ENCODE measurements at regions not wholly inside any gene's neighbourhood (a gene's known extent, or its start where the extent isn't known, plus 50 kb on each side); places are given as distances from the start of the nearest gene placed in this dataset.

GRCh38 chr18:73660931-73661856 is 486.4 kb downstream of the FBXO15 start:
- POLR2A ChIA-PET, result no interaction called here
- no peak for DNase-seq (ENCODE audit: low read depth, low spot score)
- Histone ChIP-seq H3K27me3 (ENCODE audit: control insufficient read depth, insufficient read depth, low read length) (no peaks in the 10 kb centered on the region), H3K4me3 (ENCODE audit: low read depth, low read length) (no peak overlapping the region), H3K27ac (ENCODE audit: low read depth, low read length) (no peak overlapping the region), H3K9me3 (ENCODE audit: control insufficient read depth, insufficient read depth, low read length) (no peaks in the 10 kb centered on the region)
- no peak for TF ChIP-seq CTCF (IDR thresholded peaks at IDR 0.05; ENCODE audit: low read depth, low read length)
- CTCF ChIA-PET, result no interaction called here

GRCh38 chr18:73656691-73657090 is 490.9 kb downstream of the FBXO15 start:
- H3K4me3 ChIP-seq (ENCODE audit: low read depth, low read length), result no peak overlapping the region
- no peaks in the 10 kb centered on the region for H3K9me3 ChIP-seq (ENCODE audit: control insufficient read depth, insufficient read depth, low read length)
- no peak for DNase-seq (ENCODE audit: low read depth, low spot score)
- CTCF ChIA-PET, result no interaction called here
- no peaks in the 10 kb centered on the region for H3K27me3 ChIP-seq (ENCODE audit: control insufficient read depth, insufficient read depth, low read length)
- H3K27ac ChIP-seq (ENCODE audit: low read depth, low read length), result no peak overlapping the region
- no peak for TF ChIP-seq CTCF (IDR thresholded peaks at IDR 0.05; ENCODE audit: low read depth, low read length)
- POLR2A ChIA-PET, result no interaction called here

GRCh38 chr18:73653827-73654226 is 493.8 kb downstream of the FBXO15 start:
- ChIA-PET CTCF (no interaction called here), POLR2A (no interaction called here)
- Histone ChIP-seq H3K27me3 (ENCODE audit: control insufficient read depth, insufficient read depth, low read length) (no peaks in the 10 kb centered on the region), H3K27ac (ENCODE audit: low read depth, low read length) (no peak overlapping the region), H3K4me3 (ENCODE audit: low read depth, low read length) (no peak overlapping the region), H3K9me3 (ENCODE audit: control insufficient read depth, insufficient read depth, low read length) (no peaks in the 10 kb centered on the region)
- TF ChIP-seq CTCF (IDR thresholded peaks at IDR 0.05; ENCODE audit: low read depth, low read length), result no peak
- no peak for DNase-seq (ENCODE audit: low read depth, low spot score)

- Histone ChIP-seq H3K4me3 (ENCODE audit: low read depth, low read length) (no peak overlapping the region), H3K27me3 (ENCODE audit: control insufficient read depth, insufficient read depth, low read length) (no peaks in the 10 kb centered on the region), H3K9me3 (ENCODE audit: control insufficient read depth, insufficient read depth, low read length) (no peaks in the 10 kb centered on the region), H3K27ac (ENCODE audit: low read depth, low read length) (no peak overlapping the region)
- no peak for DNase-seq (ENCODE audit: low read depth, low spot score)
- POLR2A ChIA-PET, result no interaction called here
- CTCF ChIA-PET, result interaction anchor here (0.7 kb wide), 1 partner anchor 189 kb away, joined by 4 read pairs; no protein-coding TSS in a partner anchor
- no peak for TF ChIP-seq CTCF (IDR thresholded peaks at IDR 0.05; ENCODE audit: low read depth, low read length)
These were observed 494.4 kb downstream of the FBXO15 start for GRCh38 chr18:73653251-73653650.

- CTCF ChIA-PET, result interaction anchor here (2.6 kb wide), 1 partner anchor 195 kb away, joined by 9 read pairs; no protein-coding TSS in a partner anchor
- Histone ChIP-seq H3K27me3 (ENCODE audit: control insufficient read depth, insufficient read depth, low read length) (no peaks in the 10 kb centered on the region), H3K4me3 (ENCODE audit: low read depth, low read length) (no peak overlapping the region), H3K27ac (ENCODE audit: low read depth, low read length) (peak overlapping the region; percentile 82), H3K9me3 (ENCODE audit: control insufficient read depth, insufficient read depth, low read length) (no peaks in the 10 kb centered on the region)
- no peak for TF ChIP-seq CTCF (IDR thresholded peaks at IDR 0.05; ENCODE audit: low read depth, low read length)
- DNase-seq (ENCODE audit: low read depth, low spot score), result no peak
- POLR2A ChIA-PET, result interaction anchor here (2.2 kb wide), 1 partner anchor 41 kb away, joined by 5 read pairs; no protein-coding TSS in a partner anchor
These were observed 500.2 kb downstream of the FBXO15 start for GRCh38 chr18:73647391-73647790.
